ENCODE measurements at regions not wholly inside any gene's neighbourhood (a gene's known extent, or its start where the extent isn't known, plus 50 kb on each side); places are given as distances from the start of the nearest gene placed in this dataset.

DNA sequence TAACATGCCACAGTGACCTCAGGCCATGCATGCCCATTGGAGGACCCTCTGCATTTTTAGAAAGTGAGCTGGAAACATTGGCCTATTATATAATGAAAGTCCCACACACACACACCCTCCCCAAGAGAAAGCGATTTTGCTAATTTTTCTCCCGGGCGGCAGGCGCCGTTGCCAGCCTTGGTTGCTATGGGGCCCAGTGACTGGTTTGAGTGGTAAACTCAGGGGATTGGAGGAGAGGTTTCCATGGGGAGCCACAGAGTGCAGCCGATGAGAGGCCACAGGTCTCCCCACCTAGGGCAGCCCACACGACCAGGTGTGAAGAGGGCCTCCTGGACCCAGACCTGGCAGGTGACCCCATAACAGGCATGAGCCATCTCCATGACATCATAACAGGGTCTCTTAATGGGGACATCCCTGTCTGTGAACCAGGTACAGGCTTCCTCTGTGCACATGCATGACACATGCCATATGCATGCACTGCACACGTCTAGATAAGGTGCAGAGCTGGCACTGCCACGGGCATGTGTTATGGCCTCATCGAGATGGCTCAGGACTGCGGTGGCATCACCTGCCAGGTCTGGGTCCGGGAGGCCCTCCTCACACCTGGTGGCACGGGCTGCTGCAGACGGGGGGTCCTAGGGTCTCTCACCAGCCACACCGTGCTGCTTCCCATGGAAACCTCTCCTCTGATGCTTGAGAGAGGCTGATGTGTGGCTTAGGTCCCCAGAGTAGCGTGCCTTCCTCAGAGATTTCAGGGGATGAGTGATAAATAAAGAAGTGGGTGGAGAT, 144.1 kb downstream of the RBFOX3 start:
- 64 to 68% methylated on average over 16 of the region's 16 CpGs for WGBS, 2 experiments (ENCODE audit: low coverage in 1 of 2, low lambda C conversion rate in 2 of 2, missing lambda C conversion rate in 2 of 2)
- Histone ChIP-seq H3K9ac (no peak overlapping the region), H3K79me2 (ENCODE audit: insufficient read depth) (no peaks in the 10 kb centered on the region), H3K4me3 (no peak overlapping the region), H3K4me1 (ENCODE audit: insufficient read depth) (no peaks in the 10 kb centered on the region), H3K9me2 (ENCODE audit: insufficient read depth) (no peaks in the 10 kb centered on the region), H3K36me3 (ENCODE audit: low read depth) (no peaks in the 10 kb centered on the region), H3K9me3 (ENCODE audit: low read depth) (no peaks in the 10 kb centered on the region), H3K4me2 (ENCODE audit: unreplicated experiment) (no peak overlapping the region), H2AFZ (no peak overlapping the region), H4K20me1 (ENCODE audit: insufficient read depth) (no peaks in the 10 kb centered on the region), H3K27me3 (replicated peaks; ENCODE audit: insufficient read depth) (no peaks in the 10 kb centered on the region; the same call in 1 of the 2 replicates), H3K27ac (no peak overlapping the region), H3F3A (ENCODE audit: insufficient read depth) (no peaks in the 10 kb centered on the region)
- in situ Hi-C loops (cut with MboI), result no loop called here
- no peak for TF ChIP-seq EZH2phosphoT487 (IDR thresholded peaks at IDR 0.05; ENCODE audit: insufficient read depth, low read depth)
- TF ChIP-seq EZH2 (IDR thresholded peaks at IDR 0.05; ENCODE audit: insufficient read depth, poor library complexity, severe bottlenecking), result no peak
- DNase-seq, result no peak

DNA sequence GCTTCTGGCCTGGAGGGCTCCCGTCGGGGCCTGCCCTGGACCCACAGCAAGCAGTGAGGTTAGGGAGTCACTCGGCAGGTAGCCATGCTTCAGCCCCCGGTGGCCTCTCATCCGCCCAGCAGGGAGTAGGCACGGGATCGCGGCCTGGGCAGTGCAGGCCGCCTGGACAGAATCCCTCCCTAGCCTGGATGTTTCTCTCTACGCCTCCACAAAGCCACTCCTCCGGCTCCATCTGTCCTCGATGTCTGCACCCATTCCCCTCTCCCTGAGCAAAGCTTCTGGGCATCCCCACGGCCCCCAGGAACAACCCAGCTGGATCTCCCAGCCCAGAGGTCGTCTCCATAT, 145.2 kb downstream of the RBFOX3 start:
- 40 to 42% methylated on average over 14 of the region's 14 CpGs for WGBS, 2 experiments (ENCODE audit: low coverage in 1 of 2, low lambda C conversion rate in 2 of 2, missing lambda C conversion rate in 2 of 2)
- Histone ChIP-seq H3K9me3 (ENCODE audit: low read depth) (no peaks in the 10 kb centered on the region), H3K4me1 (ENCODE audit: insufficient read depth) (no peaks in the 10 kb centered on the region)

DNA sequence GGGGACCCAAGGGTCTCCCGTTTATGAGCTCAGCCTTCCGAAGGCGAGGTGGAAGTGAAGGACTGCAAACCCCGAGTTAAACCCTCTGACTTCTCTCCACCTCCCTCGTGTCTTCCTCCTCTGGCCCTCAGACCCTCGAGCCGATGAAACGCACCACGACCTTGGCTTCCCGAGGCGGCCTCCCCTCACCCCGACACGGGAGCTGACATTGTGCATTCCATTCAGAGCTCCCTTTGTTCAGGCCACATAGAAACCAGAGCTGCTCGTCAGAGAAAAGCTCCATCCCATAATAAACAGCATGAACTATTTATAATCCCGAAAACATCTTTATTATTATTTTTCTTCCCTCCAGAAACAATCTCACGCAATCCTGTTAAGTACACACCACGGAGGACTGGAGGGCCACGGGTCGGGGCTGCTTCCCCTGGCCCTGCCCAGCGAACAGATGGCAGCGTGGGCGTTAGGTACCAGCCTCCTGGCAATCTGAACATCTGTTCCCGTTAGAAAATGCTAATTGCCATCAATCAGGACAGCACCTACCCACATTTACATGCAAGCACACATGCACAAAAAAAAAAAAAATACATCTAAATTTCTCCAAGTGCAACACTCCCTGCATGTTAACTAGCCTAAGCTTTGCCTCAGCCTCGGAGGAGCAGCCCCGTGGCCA, 145.7 kb downstream of the RBFOX3 start:
- TF ChIP-seq EZH2 (IDR thresholded peaks at IDR 0.05; ENCODE audit: insufficient read depth, poor library complexity, severe bottlenecking), result no peak
- TF ChIP-seq EZH2phosphoT487 (IDR thresholded peaks at IDR 0.05; ENCODE audit: insufficient read depth, low read depth), result no peak
- Histone ChIP-seq H3K9ac (no peak overlapping the region), H2AFZ (no peak overlapping the region), H3K4me2 (ENCODE audit: unreplicated experiment) (no peak overlapping the region), H3K4me1 (ENCODE audit: insufficient read depth) (no peaks in the 10 kb centered on the region), H3K9me2 (ENCODE audit: insufficient read depth) (no peaks in the 10 kb centered on the region), H3F3A (ENCODE audit: insufficient read depth) (no peaks in the 10 kb centered on the region), H3K36me3 (ENCODE audit: low read depth) (no peaks in the 10 kb centered on the region), H3K4me3 (no peak overlapping the region), H3K27me3 (replicated peaks; ENCODE audit: insufficient read depth) (no peaks in the 10 kb centered on the region; the same call in 1 of the 2 replicates), H3K9me3 (ENCODE audit: low read depth) (no peaks in the 10 kb centered on the region), H4K20me1 (ENCODE audit: insufficient read depth) (no peaks in the 10 kb centered on the region), H3K79me2 (ENCODE audit: insufficient read depth) (no peaks in the 10 kb centered on the region), H3K27ac (no peak overlapping the region)
- DNase-seq, result no peak
- WGBS, 2 experiments (ENCODE audit: low coverage in 1 of 2, low lambda C conversion rate in 2 of 2, missing lambda C conversion rate in 2 of 2), result 19 to 20% methylated on average over 25 of the region's 25 CpGs
- in situ Hi-C loops (cut with MboI), result no loop called here

More for the DNA sequence above, 145.2 kb downstream of the RBFOX3 start:
- Histone ChIP-seq H3F3A (ENCODE audit: insufficient read depth) (no peaks in the 10 kb centered on the region), H2AFZ (no peak overlapping the region), H3K4me3 (no peak overlapping the region), H4K20me1 (ENCODE audit: insufficient read depth) (no peaks in the 10 kb centered on the region), H3K27ac (no peak overlapping the region), H3K27me3 (replicated peaks; ENCODE audit: insufficient read depth) (no peaks in the 10 kb centered on the region; the same call in 1 of the 2 replicates), H3K9me2 (ENCODE audit: insufficient read depth) (no peaks in the 10 kb centered on the region), H3K36me3 (ENCODE audit: low read depth) (no peaks in the 10 kb centered on the region), H3K4me2 (ENCODE audit: unreplicated experiment) (no peak overlapping the region), H3K79me2 (ENCODE audit: insufficient read depth) (no peaks in the 10 kb centered on the region), H3K9ac (no peak overlapping the region)
- no peak for DNase-seq
- in situ Hi-C loops (cut with MboI), result no loop called here
- TF ChIP-seq EZH2phosphoT487 (IDR thresholded peaks at IDR 0.05; ENCODE audit: insufficient read depth, low read depth) (no peak), EZH2 (IDR thresholded peaks at IDR 0.05; ENCODE audit: insufficient read depth, poor library complexity, severe bottlenecking) (no peak)

DNA sequence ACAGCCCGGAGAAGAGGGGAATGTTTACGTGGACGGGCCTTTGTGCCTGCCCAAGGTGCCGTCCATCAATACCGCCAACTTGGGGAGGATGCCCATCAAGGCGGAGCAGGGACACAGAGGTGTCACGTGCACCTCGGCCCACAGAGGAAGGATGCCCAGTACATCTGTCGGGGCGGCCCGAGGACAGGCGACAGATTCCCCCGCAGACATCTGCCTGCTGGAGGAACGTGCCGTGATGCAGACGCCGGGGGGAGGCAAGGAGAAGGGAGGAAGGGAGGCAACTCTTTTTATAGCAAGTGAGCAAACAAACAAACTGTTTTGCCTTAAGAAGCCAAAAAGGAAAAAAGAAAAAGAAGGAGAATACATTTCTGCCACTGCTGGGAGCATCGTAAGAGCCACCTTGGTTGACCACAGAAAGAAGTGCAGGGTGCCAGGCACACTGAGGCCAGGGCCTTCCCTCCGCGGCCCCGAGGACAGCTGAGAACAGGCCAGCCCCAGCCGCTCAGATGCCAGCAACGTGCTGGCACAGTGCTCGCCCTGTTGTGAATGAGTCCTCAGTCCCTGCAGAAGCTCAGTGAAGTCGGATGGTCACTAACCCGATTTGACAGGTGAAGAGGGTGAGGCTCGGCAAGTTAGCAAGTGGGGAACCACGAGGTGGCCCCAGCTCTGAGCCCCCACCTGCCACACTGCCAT, 146.4 kb downstream of the RBFOX3 start:
- no peaks in the 10 kb centered on the region for H3F3A ChIP-seq (ENCODE audit: insufficient read depth)
- no peak overlapping the region for H3K27ac ChIP-seq
- no peaks in the 10 kb centered on the region for H3K4me1 ChIP-seq (ENCODE audit: insufficient read depth)
- no peaks in the 10 kb centered on the region for H3K79me2 ChIP-seq (ENCODE audit: insufficient read depth)
- no peaks in the 10 kb centered on the region; the same call in 1 of the 2 replicates for H3K27me3 ChIP-seq (replicated peaks; ENCODE audit: insufficient read depth)
- no peak for DNase-seq
- no peak for TF ChIP-seq EZH2 (IDR thresholded peaks at IDR 0.05; ENCODE audit: insufficient read depth, poor library complexity, severe bottlenecking)
- no peak for TF ChIP-seq EZH2phosphoT487 (IDR thresholded peaks at IDR 0.05; ENCODE audit: insufficient read depth, low read depth)
- H3K36me3 ChIP-seq (ENCODE audit: low read depth), result no peaks in the 10 kb centered on the region
- WGBS, 2 experiments (ENCODE audit: low coverage in 1 of 2, low lambda C conversion rate in 2 of 2, missing lambda C conversion rate in 2 of 2), result 30 to 36% methylated on average over 28 of the region's 28 CpGs
- no peaks in the 10 kb centered on the region for H3K9me2 ChIP-seq (ENCODE audit: insufficient read depth)
- H4K20me1 ChIP-seq (ENCODE audit: insufficient read depth), result no peaks in the 10 kb centered on the region
- no peaks in the 10 kb centered on the region for H3K9me3 ChIP-seq (ENCODE audit: low read depth)
- in situ Hi-C loops (cut with MboI), result no loop called here
- no peak overlapping the region for H3K4me2 ChIP-seq (ENCODE audit: unreplicated experiment)
- no peak overlapping the region for H3K4me3 ChIP-seq
- H2AFZ ChIP-seq, result no peak overlapping the region
- H3K9ac ChIP-seq, result no peak overlapping the region

All from GM23248 (cell line).